H9 (cell line): ENCODE measurements at regions not wholly inside any gene's neighbourhood (a gene's known extent, or its start where the extent isn't known, plus 50 kb on each side); places are given as distances from the start of the nearest gene placed in this dataset.

Experiments used
- DNase-seq: peaks from one replicate; pipeline ENCODE4 v3.0.0-alpha.2; 2017
- H2AFZ ChIP-seq: one replicate; pipeline ENCODE4 v1.6.1; 2013; ENCODE audit warnings: mild to moderate bottlenecking, low read length, control low read depth, moderate library complexity
- H2AK5ac ChIP-seq: 2 replicates; pipeline ENCODE4 v1.6.1; 2013; ENCODE audit warnings: low read length, control low read depth, mixed read lengths; ENCODE audit not compliant: insufficient read length
- H2BK120ac ChIP-seq: one replicate; pipeline ENCODE4 v1.6.1; 2013; ENCODE audit warnings: low read depth, mild to moderate bottlenecking, low read length, control low read depth, inconsistent platforms; ENCODE audit not compliant: poor library complexity, severe bottlenecking
- H2BK12ac ChIP-seq: 2 replicates; pipeline ENCODE4 v1.6.1; 2013; ENCODE audit warnings: low read length, control low read depth, mixed read lengths, low read depth; ENCODE audit not compliant: insufficient read length
- H2BK15ac ChIP-seq: 2 replicates; pipeline ENCODE4 v1.6.1; 2013; ENCODE audit warnings: low read depth, low read length, control low read depth
- H2BK20ac ChIP-seq: one replicate; pipeline ENCODE4 v1.6.1; 2013; ENCODE audit warnings: low read depth, mild to moderate bottlenecking, low read length, control low read depth, inconsistent platforms; ENCODE audit not compliant: poor library complexity, severe bottlenecking
- H2BK5ac ChIP-seq: 2 replicates; pipeline ENCODE4 v1.6.1; 2013; ENCODE audit warnings: low read length, control low read depth, mixed read lengths; ENCODE audit not compliant: insufficient read length
- H3K14ac ChIP-seq: 2 replicates; pipeline ENCODE4 v1.6.1; 2013; ENCODE audit warnings: low read length, control low read depth; ENCODE audit not compliant: insufficient read depth
- H3K18ac ChIP-seq: 2 replicates; pipeline ENCODE4 v1.6.1; 2013; ENCODE audit warnings: low read depth, mild to moderate bottlenecking, mixed read lengths, low read length, control low read depth; ENCODE audit not compliant: insufficient read length
- H3K23ac ChIP-seq: 2 replicates; pipeline ENCODE4 v1.6.1; 2013; ENCODE audit warnings: low read length, control low read depth, mixed read lengths, low read depth; ENCODE audit not compliant: insufficient read length
- H3K23me2 ChIP-seq: 2 replicates; pipeline ENCODE4 v1.6.1; 2013; ENCODE audit warnings: low read depth, mild to moderate bottlenecking, mixed read lengths, low read length, control low read depth; ENCODE audit not compliant: insufficient read length, poor library complexity, severe bottlenecking
- H3K27ac ChIP-seq: 2 replicates; pipeline ENCODE4 v1.5.1; 2013; ENCODE audit warnings: low read length, control low read depth, mixed read lengths, low read depth; ENCODE audit not compliant: insufficient read length
- H3K27me3 ChIP-seq: 2 replicates; pipeline ENCODE4 v1.6.1; 2013; ENCODE audit warnings: low read length, control low read depth, inconsistent platforms; ENCODE audit not compliant: insufficient read depth
- H3K4ac ChIP-seq: 2 replicates; pipeline ENCODE4 v1.6.1; 2013; ENCODE audit warnings: low read depth, mild to moderate bottlenecking, control low read depth, inconsistent platforms, low read length, moderate library complexity
- H3K4me1 ChIP-seq: 2 replicates; pipeline ENCODE4 v1.6.1; 2013; ENCODE audit warnings: low read length, control low read depth, inconsistent platforms; ENCODE audit not compliant: insufficient read depth
- H3K4me2 ChIP-seq: 2 replicates; pipeline ENCODE4 v1.6.1; 2013; ENCODE audit warnings: low read length, control low read depth, mixed read lengths; ENCODE audit not compliant: insufficient read length, insufficient read depth
- H3K56ac ChIP-seq: 2 replicates; pipeline ENCODE4 v1.6.1; 2013; ENCODE audit warnings: low read depth, mild to moderate bottlenecking, mixed read lengths, low read length, control low read depth; ENCODE audit not compliant: insufficient read length
- H3K79me1 ChIP-seq: 2 replicates; pipeline ENCODE4 v1.6.1; 2013; ENCODE audit warnings: low read depth, mild to moderate bottlenecking, moderate library complexity, low read length, control low read depth, inconsistent platforms; ENCODE audit not compliant: insufficient read depth, poor library complexity, severe bottlenecking
- H3K79me2 ChIP-seq: 2 replicates; pipeline ENCODE4 v1.6.1; 2013; ENCODE audit warnings: low read length, control low read depth, inconsistent platforms; ENCODE audit not compliant: insufficient read depth
- H3K9ac ChIP-seq: 2 replicates; pipeline ENCODE4 v1.6.1; 2013; ENCODE audit warnings: low read length, control low read depth, mixed read lengths; ENCODE audit not compliant: insufficient read length; ENCODE audit errors: extremely low read depth
- H3K9me3 ChIP-seq: one replicate; pipeline ENCODE4 v1.6.1; 2013; ENCODE audit warnings: low read depth, low read length, inconsistent platforms; ENCODE audit not compliant: control insufficient read depth
- H3T11ph ChIP-seq: one replicate; pipeline ENCODE4 v1.6.1; 2013; ENCODE audit warnings: mild to moderate bottlenecking, low read length, control low read depth, inconsistent platforms
- H4K20me1 ChIP-seq: one replicate; pipeline ENCODE4 v1.6.1; 2013; ENCODE audit not compliant: control insufficient read depth, insufficient read length, insufficient read depth
- H4K5ac ChIP-seq: 2 replicates; pipeline ENCODE4 v1.6.1; 2013; ENCODE audit warnings: low read depth, mild to moderate bottlenecking, mixed read lengths, low read length, control low read depth; ENCODE audit not compliant: insufficient read length
- H4K8ac ChIP-seq: replicated peaks from 2 replicates; pipeline ENCODE4 v1.6.1; 2013; ENCODE audit warnings: low read length, control low read depth, mixed read lengths, low read depth; ENCODE audit not compliant: insufficient read length
- H4K91ac ChIP-seq: 2 replicates; pipeline ENCODE4 v1.6.1; 2013; ENCODE audit warnings: low read depth, mild to moderate bottlenecking, moderate library complexity, mixed read lengths, low read length, control low read depth; ENCODE audit not compliant: insufficient read length
- H3K27ac Mint-ChIP-seq, 3 experiments: 2 replicates in 2 of 3; 3 replicates in 1 of 3; pipeline ENCODE4 v1.8.0; 2020 to 2021; ENCODE audit warnings: mixed read lengths in 3 of 3, mild to moderate bottlenecking in 1 of 3, moderate library complexity in 1 of 3
- H3K27me3 Mint-ChIP-seq: 2 replicates; pipeline ENCODE4 v1.8.0; 2021; ENCODE audit warnings: low read depth, mild to moderate bottlenecking, moderate library complexity, mixed read lengths
- H3K36me3 Mint-ChIP-seq, 3 experiments: 2 replicates in 2 of 3; 3 replicates in 1 of 3; pipeline ENCODE4 v1.8.0; 2020 to 2021; ENCODE audit warnings: low read depth in 3 of 3, mixed read lengths in 3 of 3; ENCODE audit not compliant: insufficient read depth in 1 of 3
- H3K4me1 Mint-ChIP-seq, 2 experiments: 2 replicates each; pipeline ENCODE4 v1.8.0; 2020; ENCODE audit warnings: mixed read lengths in 2 of 2
- H3K4me3 Mint-ChIP-seq, 2 experiments: 2 replicates in 1 of 2; 3 replicates in 1 of 2; pipeline ENCODE4 v1.8.0; 2020 to 2021; ENCODE audit warnings: mild to moderate bottlenecking in 2 of 2, mixed read lengths in 2 of 2, moderate library complexity in 1 of 2
- H3K9me3 Mint-ChIP-seq, 2 experiments: 2 replicates in 1 of 2; 3 replicates in 1 of 2; pipeline ENCODE4 v1.8.0; 2020; ENCODE audit warnings: mild to moderate bottlenecking in 2 of 2, mixed read lengths in 2 of 2, moderate library complexity in 1 of 2
- WGBS: extraction: QIAGEN DNeasy Blood & Tissue Kit; methylation state at CpG from one replicate; pipeline ENCODE4 v1.1.7; 2013; ENCODE audit warnings: missing lambda C conversion rate, low lambda C conversion rate, mixed read lengths; ENCODE audit not compliant: insufficient read length; ENCODE audit errors: extremely low coverage; 5-methylcytosine and 5-hydroxymethylcytosine counted together
- TF ChIP-seq, protein P1 (sequence below): fragments of 200-600 bp; sonication (generic); conservative IDR thresholded peaks from 3 replicates; pipeline ENCODE4 v1.8.0; 2021; ENCODE audit warnings: antibody characterized with exemption, mild to moderate bottlenecking

GRCh38 chr10:128500642-128501041 lies 374.4 kb upstream of the MKI67 start:
- Histone ChIP-seq H2BK120ac (no peak overlapping the region), H2BK12ac (no peak overlapping the region), H3K23ac (no peak overlapping the region), H3K4ac (no peak overlapping the region), H4K91ac (no peak overlapping the region), H2BK20ac (no peak overlapping the region), H3K4me1 (no peaks in the 10 kb centered on the region), H4K5ac (no peak overlapping the region), H2BK5ac (no peak overlapping the region), H3T11ph (no peak overlapping the region), H3K14ac (peak overlapping the region; percentile 27; the same call in 1 of the 2 replicates), H3K56ac (no peak overlapping the region), H3K27ac (no peak overlapping the region), H2BK15ac (no peak overlapping the region), H3K23me2 (no peaks in the 10 kb centered on the region), H2AFZ (no peak overlapping the region), H3K79me1 (no peaks in the 10 kb centered on the region), H4K8ac (no peak overlapping the region), H3K18ac (no peak overlapping the region), H3K79me2 (no peaks in the 10 kb centered on the region), H3K9me3 (no peaks in the 10 kb centered on the region), H3K27me3 (no peaks in the 10 kb centered on the region), H3K9ac (no peak overlapping the region), H2AK5ac (no peak overlapping the region), H3K4me2 (no peak overlapping the region), H4K20me1 (no peaks in the 10 kb centered on the region)
- Mint-ChIP-seq H3K27ac (peak overlapping the region in 2 of 3 experiments; percentile 28 to 44; a peak in 2 of 7 replicates), H3K36me3 (no peaks in the 10 kb centered on the region; a peak in 2 of 7 replicates), H3K9me3 (peaks cover 0 to 2% of the 10 kb centered on the region in 2 experiments; a peak in 2 of 5 replicates), H3K4me1 (peaks cover 11 to 13% of the 10 kb centered on the region in 2 experiments), H3K4me3 (no peak overlapping the region), H3K27me3 (peaks cover 4% of the 10 kb centered on the region)
- TF ChIP-seq, protein P1, sequence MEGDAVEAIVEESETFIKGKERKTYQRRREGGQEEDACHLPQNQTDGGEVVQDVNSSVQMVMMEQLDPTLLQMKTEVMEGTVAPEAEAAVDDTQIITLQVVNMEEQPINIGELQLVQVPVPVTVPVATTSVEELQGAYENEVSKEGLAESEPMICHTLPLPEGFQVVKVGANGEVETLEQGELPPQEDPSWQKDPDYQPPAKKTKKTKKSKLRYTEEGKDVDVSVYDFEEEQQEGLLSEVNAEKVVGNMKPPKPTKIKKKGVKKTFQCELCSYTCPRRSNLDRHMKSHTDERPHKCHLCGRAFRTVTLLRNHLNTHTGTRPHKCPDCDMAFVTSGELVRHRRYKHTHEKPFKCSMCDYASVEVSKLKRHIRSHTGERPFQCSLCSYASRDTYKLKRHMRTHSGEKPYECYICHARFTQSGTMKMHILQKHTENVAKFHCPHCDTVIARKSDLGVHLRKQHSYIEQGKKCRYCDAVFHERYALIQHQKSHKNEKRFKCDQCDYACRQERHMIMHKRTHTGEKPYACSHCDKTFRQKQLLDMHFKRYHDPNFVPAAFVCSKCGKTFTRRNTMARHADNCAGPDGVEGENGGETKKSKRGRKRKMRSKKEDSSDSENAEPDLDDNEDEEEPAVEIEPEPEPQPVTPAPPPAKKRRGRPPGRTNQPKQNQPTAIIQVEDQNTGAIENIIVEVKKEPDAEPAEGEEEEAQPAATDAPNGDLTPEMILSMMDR = no peak
- no CpG with 5 or more reads among the region's 18 CpGs for WGBS
- DNase-seq = no peak
